NCI-H1417 (cell line): ENCODE measurements at regions not wholly inside any gene's neighbourhood (a gene's known extent, or its start where the extent isn't known, plus 50 kb on each side); places are given as distances from the start of the nearest gene placed in this dataset.
A peak's percentile ranks its signal among the peaks of the same experiment; 100 is the strongest.
"Not testable (repeated sequence)": the region's sequence is repeated elsewhere in the genome, so short reads cannot be mapped to it uniquely, and the experiment has no call there.

Experiments
- DNase-seq, 3 experiments: peaks; one replicate each; lab custom pipeline; 2025; lab: John Stamatoyannopoulos, UW

DNA sequence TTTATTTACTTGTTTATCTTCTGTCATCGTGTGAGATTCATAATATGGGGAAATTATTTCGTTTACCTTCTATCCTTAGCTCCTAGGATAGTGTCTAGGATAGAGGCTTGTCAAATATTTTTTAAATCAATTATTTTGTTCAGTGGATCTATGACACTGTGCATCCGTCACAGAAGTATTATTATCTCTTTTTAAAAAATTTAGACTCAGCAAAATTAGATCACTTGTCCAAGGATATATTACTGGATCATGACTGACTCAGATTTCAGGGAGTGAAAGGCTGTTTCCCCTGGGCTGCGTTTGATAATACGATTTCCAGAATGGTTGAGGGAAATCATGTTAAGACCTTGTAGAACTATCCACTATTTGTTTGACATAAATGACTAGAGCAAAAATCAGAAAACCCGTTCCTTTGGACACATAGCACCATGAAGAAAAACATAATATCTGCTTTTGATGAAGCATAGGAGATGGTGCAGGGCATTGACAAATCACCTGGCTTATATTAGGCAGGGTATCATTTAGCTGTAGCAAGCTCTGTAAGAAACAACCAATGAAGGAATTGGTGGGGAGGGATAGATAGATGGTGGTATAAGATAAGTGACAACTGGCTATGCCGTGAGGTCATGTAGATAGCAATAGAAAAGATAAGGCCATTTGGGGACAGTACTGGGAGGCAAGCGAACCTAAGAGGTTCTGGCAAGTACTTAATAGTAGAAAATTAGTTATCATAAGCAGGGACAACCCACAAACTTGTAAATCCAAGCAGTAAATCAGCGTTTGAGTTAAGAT lies 465.2 kb upstream of the MAN1A1 start:
- no peak for DNase-seq

- no peak for DNase-seq
Observed at GRCh38 chr6:119802464-119802863, 452.9 kb upstream of the MAN1A1 start.

GRCh38 chr6:119801056-119801455 lies 451.5 kb upstream of the MAN1A1 start:
- no peak for DNase-seq

DNA sequence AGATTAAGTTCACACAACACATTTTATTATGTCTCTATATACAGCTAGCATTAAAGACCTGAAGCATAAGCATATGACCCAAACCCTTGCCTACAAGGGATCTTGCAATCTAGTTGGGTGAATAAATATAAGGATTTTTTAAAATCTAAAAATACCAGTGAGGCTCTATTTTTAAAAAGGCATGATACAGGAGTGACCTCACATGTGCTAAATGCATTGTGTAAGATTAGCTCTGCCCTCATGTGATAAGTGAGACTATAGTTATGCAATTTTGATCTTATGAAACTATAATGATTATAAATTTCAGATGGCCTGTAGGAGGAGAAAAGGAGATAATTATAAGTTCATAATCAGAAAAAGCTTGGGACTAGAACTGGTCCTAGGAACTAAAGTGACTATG lies 451.0 kb upstream of the MAN1A1 start:
- no peak for DNase-seq

DNA sequence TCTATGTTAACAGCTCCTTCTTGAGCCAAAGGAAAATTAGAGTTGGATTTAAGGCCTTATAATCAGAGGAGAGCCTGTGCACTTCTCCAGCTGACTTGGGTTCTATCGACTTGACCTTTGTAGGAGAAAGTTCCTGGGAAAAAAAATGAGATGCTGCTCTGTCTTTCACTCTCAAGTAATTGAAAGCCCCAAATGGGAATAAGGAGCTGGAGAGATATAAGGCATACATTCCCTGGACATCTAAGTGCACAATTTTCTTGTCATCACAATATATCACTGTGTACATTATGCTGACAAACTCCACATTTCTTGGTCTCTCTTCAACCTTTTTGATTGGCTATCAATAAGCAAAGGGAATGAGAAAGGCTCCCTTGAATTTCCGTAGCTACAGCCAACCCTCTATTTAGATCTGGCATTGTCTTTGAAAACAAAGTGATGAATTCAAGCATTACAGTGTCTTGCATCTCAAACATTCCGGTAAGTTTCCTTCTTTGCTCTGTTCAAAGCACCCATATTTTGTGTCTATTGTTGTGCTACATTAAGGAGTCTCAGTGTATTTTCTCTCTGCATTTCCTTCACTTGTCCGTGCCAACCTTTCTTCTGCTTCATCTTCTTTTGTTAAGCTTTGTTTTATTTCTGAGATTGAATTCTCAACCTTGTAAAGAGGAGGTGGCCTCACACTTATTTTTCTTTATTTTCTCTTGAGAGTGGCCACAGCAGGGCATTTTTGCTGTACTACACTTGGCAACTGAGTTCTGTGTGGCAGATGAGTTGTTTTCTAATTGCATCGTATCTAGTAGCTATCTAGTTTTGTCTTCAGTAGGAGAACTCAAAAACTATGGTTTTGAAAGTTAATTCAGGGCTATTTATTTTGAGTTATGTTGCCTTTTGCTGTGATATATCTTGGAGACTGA lies 450.3 kb upstream of the MAN1A1 start:
- no peak for DNase-seq

GRCh38 chr6:119791736-119792135 lies 442.2 kb upstream of the MAN1A1 start:
- no peak for DNase-seq

DNA sequence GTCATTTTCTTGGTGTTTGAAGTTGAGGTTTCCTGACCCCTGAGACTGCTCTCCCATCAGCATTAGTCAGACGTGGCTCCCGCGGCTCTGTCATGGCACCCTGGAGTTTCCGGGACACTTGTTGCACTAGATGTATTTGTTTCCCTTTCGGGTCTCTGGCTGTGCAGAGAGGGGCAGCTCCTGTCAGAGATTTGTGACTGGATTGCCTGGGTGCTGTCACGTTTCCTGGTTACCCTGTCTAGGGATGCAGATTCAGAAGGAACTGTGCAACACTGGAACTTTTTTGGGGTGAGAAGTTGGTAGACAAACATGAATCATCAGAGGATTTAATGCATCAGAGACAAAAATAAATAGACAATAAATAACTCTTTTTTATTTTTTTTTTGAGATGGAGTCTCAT lies 431.8 kb upstream of the MAN1A1 start:
- no peak for DNase-seq

GRCh38 chr6:119768201-119768600 lies 418.6 kb upstream of the MAN1A1 start:
- no peak for DNase-seq

DNA sequence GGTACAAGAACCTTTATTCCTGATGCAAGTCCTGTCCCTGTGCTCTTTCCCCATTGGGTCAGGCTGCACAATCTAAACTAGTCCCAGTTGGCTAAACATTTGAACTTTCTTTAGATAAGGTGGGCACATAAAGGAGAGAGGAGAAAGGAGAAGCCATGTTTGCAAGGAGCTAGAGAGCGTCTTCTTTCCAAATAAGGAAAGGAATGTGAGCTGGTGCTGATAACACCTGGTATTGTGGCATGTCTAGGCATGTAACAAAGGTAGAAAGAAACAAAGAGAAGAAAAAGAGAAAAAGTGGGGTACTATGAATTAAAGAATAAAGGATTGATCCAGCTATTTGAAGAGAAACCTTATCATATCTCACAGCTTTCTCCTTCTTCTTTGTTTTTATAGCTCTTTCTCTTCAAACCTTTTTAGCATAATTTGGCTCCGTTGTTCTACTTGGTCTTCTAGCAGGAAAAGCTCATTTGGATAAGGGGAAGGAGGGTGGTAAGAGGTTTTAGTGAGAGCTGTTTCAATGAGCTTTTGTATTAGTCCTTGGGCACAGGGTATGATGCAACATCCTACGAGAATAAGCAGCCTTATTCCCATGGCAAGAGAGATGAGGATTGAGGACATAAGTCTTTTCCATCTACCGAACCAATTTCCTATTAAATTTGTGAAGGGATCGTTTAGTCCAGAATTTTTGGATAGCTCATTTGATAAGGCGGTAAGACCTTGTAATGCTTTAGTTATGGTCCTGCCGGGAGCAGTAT lies 415.5 kb upstream of the MAN1A1 start:
- no peak for DNase-seq

GRCh38 chr6:119760046-119760445 lies 410.5 kb upstream of the MAN1A1 start:
- no peak for DNase-seq

GRCh38 chr6:119758385-119758784 lies 408.8 kb upstream of the MAN1A1 start:
- no peak for DNase-seq

DNA sequence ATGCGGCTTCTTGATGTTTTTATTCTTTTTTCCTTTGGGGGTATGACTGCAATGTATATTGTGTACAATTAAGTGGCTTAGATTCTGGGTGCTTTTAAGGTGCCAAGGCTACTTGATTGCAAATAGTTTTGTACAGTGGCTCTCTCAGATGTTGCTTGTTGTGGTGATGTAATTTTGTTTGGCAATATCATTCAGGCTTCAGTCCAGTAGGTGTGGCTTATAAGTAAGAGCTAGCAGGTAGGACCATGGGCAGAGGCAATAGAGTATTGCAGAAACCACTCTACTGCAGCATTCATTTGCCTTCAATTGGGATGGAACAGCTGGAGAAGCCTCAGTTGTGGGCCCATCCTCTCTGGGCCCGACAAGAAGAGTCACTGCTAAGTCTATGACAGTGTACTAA lies 407.9 kb upstream of the MAN1A1 start:
- DNase-seq, result no peak

- no peak for DNase-seq
Observed at GRCh38 chr6:119749335-119749734, 399.8 kb upstream of the MAN1A1 start.

DNA sequence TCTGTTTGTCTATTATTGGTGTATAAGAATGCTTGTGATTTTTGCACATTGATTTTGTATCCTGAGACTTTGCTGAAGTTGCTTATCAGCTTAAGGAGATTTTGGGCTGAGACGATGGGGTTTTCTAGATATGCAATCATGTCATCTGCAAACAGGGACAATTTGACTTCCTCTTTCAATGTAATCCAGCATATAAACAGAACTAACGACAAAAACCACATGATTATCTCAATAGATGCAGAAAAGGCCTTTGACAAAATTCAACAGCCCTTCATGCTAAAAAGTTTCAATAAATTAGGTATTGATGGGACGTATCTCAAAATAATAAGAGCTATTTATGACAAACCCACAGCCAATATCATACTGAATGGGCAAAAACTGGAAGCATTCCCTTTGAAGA lies 399.0 kb upstream of the MAN1A1 start:
- DNase-seq, result not testable (repeated sequence)

GRCh38 chr6:119742188-119742803 lies 392.7 kb upstream of the MAN1A1 start:
- peak; percentile 51 to 73 (median 54) for DNase-seq

- no peak for DNase-seq
Observed at GRCh38 chr6:119739769-119740168, 390.2 kb upstream of the MAN1A1 start.

GRCh38 chr6:119738425-119738824 lies 388.9 kb upstream of the MAN1A1 start:
- DNase-seq, result no peak

- no peak for DNase-seq
Observed at GRCh38 chr6:119736296-119737021, 386.9 kb upstream of the MAN1A1 start.

DNA sequence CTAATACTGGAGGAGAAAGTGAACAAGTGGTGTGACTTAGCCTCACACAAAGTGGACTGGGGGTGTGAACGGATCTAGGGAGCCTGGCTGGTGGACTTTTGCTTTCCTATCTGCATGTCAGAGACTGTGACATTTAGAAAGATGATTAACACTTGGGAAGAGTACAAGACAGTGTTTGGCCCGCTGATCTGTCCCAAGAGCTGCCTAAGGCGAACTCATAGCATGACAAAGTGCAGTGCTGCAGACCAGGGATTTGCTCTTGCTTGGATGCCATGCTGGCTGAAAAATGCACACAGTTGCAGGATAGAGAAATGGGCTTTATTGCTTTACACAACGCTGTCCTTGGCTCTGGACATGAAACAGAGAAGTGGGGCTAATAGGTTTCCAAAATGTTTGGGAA lies 386.0 kb upstream of the MAN1A1 start:
- no peak for DNase-seq

DNA sequence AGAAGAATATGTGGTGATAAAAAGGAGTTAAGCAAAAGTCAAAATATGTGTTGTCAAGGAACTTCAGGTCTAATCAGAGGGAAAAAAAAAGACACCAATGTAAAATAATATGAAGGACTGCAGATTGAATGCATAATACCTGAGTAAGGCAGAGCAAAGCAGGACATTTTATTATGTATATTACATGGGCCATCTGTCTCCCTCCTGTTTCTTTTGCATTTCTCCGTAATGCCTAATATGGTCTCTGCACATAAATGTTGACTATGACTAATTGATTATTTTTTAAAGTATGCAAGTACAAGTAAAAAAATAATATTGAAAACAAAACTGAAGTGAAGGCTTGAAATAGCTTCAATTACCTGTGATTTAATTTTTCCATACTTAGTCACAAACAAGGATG lies 384.7 kb upstream of the MAN1A1 start:
- DNase-seq, result no peak

DNA sequence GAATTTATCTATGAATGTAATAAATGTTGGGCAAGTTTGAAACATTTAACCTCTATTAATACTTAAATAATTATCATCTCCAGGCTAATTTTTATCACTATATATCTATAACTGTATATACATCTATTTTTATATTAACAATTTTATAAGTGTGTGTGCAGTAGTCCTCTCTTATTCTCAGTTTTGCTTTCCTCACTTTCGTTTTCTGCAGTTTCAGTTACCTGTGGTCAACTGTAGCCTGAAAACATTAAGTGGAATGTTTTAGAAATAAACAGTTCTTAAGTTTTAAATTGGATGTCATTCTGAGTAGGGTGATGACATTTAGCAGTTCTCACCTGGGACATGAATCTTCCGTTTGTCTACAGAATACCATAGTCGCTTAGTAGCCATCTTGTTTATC lies 379.4 kb upstream of the MAN1A1 start:
- DNase-seq, result no peak
